Thoracic aorta (tissue), 2 donors: ENCODE measurements at regions not wholly inside any gene's neighbourhood (a gene's known extent, or its start where the extent isn't known, plus 50 kb on each side); places are given as distances from the start of the nearest gene placed in this dataset.

ENCODE experiments used
- ATAC-seq: fragments of 150-250 bp; one replicate; pipeline ENCODE4 v1.8.0; 2017; ENCODE audit warnings: low read depth; ENCODE audit not compliant: insufficient number of reproducible peaks, low FRiP score
- DNase-seq: peaks from one replicate; pipeline ENCODE4 v3.0.0-alpha.2; 2020; ENCODE audit warnings: low spot score
- H3K27ac ChIP-seq, 2 donors: fragments of 200-600 bp; sonication (generic); 1 replicate in 1 of 2; 2 replicates in 1 of 2; pipeline ENCODE4 v1.5.1; 2016; ENCODE audit warnings: mild to moderate bottlenecking in 2 of 2, moderate library complexity in 2 of 2
- H3K27me3 ChIP-seq: fragments of 200-600 bp; sonication (generic); replicated peaks from 2 replicates; pipeline ENCODE4 v1.6.0; 2016; ENCODE audit warnings: mild to moderate bottlenecking; ENCODE audit not compliant: insufficient read depth
- H3K36me3 ChIP-seq: fragments of 200-600 bp; sonication (generic); one replicate; pipeline ENCODE4 v1.5.1; 2016
- H3K4me1 ChIP-seq, 2 donors: fragments of 200-600 bp; sonication (generic); 1 replicate in 1 of 2; 2 replicates in 1 of 2; pipeline versions ENCODE4 v1.5.1 to v1.6.0; 2016; ENCODE audit warnings: low read depth in 2 of 2, mild to moderate bottlenecking in 1 of 2; ENCODE audit not compliant: control insufficient read depth in 1 of 2
- H3K4me3 ChIP-seq: fragments of 200-600 bp; sonication (generic); 2 replicates; pipeline ENCODE4 v1.5.1; 2016; ENCODE audit warnings: mild to moderate bottlenecking
- H3K9me3 ChIP-seq: fragments of 200-600 bp; sonication (generic); 2 replicates; pipeline ENCODE4 v1.5.1; 2016
- TF ChIP-seq, protein P1 (sequence below): fragments of 200-600 bp; sonication (generic); IDR thresholded peaks from one replicate; pipeline ENCODE4 v1.5.1; 2019; ENCODE audit warnings: antibody characterized with exemption

GRCh38 chr7:155167706-155168365 lies 97.7 kb downstream of the HTR5A start:
- Histone ChIP-seq H3K4me1 (no peaks in the 10 kb centered on the region), H3K27me3 (no peaks in the 10 kb centered on the region), H3K36me3 (no peaks in the 10 kb centered on the region), H3K4me3 (no peak overlapping the region), H3K27ac (no peak overlapping the region), H3K9me3 (no peaks in the 10 kb centered on the region)
- no peak for DNase-seq
- TF ChIP-seq, protein P1, sequence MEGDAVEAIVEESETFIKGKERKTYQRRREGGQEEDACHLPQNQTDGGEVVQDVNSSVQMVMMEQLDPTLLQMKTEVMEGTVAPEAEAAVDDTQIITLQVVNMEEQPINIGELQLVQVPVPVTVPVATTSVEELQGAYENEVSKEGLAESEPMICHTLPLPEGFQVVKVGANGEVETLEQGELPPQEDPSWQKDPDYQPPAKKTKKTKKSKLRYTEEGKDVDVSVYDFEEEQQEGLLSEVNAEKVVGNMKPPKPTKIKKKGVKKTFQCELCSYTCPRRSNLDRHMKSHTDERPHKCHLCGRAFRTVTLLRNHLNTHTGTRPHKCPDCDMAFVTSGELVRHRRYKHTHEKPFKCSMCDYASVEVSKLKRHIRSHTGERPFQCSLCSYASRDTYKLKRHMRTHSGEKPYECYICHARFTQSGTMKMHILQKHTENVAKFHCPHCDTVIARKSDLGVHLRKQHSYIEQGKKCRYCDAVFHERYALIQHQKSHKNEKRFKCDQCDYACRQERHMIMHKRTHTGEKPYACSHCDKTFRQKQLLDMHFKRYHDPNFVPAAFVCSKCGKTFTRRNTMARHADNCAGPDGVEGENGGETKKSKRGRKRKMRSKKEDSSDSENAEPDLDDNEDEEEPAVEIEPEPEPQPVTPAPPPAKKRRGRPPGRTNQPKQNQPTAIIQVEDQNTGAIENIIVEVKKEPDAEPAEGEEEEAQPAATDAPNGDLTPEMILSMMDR = no peak
- no peak for ATAC-seq

DNA sequence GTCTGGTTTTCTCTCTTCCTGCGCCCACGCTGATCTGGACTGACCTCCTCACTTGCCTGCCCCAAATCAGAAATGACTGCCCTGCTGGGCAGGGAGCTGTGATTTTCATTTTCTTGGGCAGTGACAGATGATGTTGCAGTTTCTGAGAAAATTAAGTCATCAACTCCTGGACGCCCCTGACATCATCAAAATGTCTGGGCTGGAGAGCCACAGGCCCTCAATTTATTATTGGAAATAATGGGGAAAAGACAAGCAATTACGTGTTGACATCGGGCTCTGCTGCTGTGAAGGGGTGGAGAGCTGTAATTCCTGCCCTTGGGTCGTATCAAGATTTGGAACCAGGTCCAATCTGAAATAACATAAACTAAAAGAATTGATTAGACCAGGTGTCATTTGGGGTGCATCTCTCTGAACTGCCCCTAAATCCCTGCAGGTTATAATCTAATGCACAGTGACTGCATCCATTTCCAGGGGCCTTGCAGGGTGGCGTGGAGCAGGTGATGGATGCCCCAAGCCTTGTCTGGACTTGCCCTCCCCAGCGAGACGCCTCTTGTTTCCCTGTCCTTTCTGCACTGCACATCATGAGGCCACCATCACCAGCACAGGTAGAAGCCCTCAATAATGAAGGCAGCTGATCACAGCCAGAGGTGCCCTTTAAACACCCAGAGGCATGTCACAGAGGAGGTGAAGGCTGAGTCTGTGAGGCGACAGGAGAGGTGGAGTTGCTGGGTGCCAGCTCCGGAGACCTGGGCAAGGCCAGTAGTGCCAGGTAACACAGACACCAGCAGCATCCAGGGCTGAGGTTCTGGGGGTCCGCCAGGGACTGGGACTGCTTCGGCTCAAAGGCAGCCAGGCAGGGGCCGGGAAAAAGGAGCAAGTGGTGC lies 98.7 kb downstream of the HTR5A start:
- DNase-seq (no peak), ATAC-seq (no peak)
- Histone ChIP-seq H3K27me3 (no peaks in the 10 kb centered on the region), H3K36me3 (no peaks in the 10 kb centered on the region), H3K27ac (no peak overlapping the region), H3K4me3 (no peak overlapping the region), H3K9me3 (no peaks in the 10 kb centered on the region), H3K4me1 (no peaks in the 10 kb centered on the region)
- TF ChIP-seq, protein P1 = no peak

GRCh38 chr7:155169498-155170065 lies 99.5 kb downstream of the HTR5A start:
- TF ChIP-seq, protein P1 = no peak
- no peaks in the 10 kb centered on the region for H3K27me3 ChIP-seq
- no peaks in the 10 kb centered on the region for H3K9me3 ChIP-seq
- H3K4me3 ChIP-seq = no peak overlapping the region
- H3K36me3 ChIP-seq = no peaks in the 10 kb centered on the region
- H3K4me1 ChIP-seq = no peaks in the 10 kb centered on the region
- H3K27ac ChIP-seq = no peak overlapping the region
- DNase-seq (no peak), ATAC-seq (no peak)

- Histone ChIP-seq H3K4me1 (no peaks in the 10 kb centered on the region), H3K9me3 (no peaks in the 10 kb centered on the region), H3K27me3 (no peaks in the 10 kb centered on the region), H3K27ac (no peak overlapping the region), H3K4me3 (no peak overlapping the region), H3K36me3 (no peaks in the 10 kb centered on the region)
- TF ChIP-seq, protein P1 = no peak
- ATAC-seq (no peak), DNase-seq (no peak)
These were observed 100.2 kb downstream of the HTR5A start for GRCh38 chr7:155170331-155170730.

GRCh38 chr7:155172141-155172540 lies 102.0 kb downstream of the HTR5A start:
- H3K27ac ChIP-seq = no peak overlapping the region
- TF ChIP-seq, protein P1 = no peak
- peaks cover 3% of the 10 kb centered on the region for H3K9me3 ChIP-seq
- H3K4me3 ChIP-seq = no peak overlapping the region
- no peaks in the 10 kb centered on the region for H3K27me3 ChIP-seq
- H3K4me1 ChIP-seq = no peaks in the 10 kb centered on the region
- H3K36me3 ChIP-seq = no peaks in the 10 kb centered on the region
- ATAC-seq = no peak
- DNase-seq = no peak
